WI38 (cell line): ENCODE measurements at regions not wholly inside any gene's neighbourhood (a gene's known extent, or its start where the extent isn't known, plus 50 kb on each side); places are given as distances from the start of the nearest gene placed in this dataset.
"Not testable (repeated sequence)": the region's sequence is repeated elsewhere in the genome, so short reads cannot be mapped to it uniquely, and the experiment has no call there.

Source experiments
- H3K4me3 ChIP-seq: 2 replicates; pipeline ENCODE4 v1.5.1; 2011; ENCODE audit warnings: low read depth, mild to moderate bottlenecking, control low read depth, low read length
- CTCF ChIP-seq: IDR thresholded peaks from 2 replicates; pipeline ENCODE4 v1.5.1; 2012; ENCODE audit warnings: low read depth, mild to moderate bottlenecking, control low read depth, low read length

GRCh38 chr10:85124603-85125051 is 796.2 kb downstream of the CCSER2 start:
- no peak overlapping the region for H3K4me3 ChIP-seq
- TF ChIP-seq CTCF = no peak

GRCh38 chr10:85137253-85137652 is 808.9 kb downstream of the CCSER2 start:
- no peak overlapping the region for H3K4me3 ChIP-seq
- TF ChIP-seq CTCF = no peak

GRCh38 chr10:85138046-85138445 is 809.7 kb downstream of the CCSER2 start:
- H3K4me3 ChIP-seq = no peak overlapping the region
- TF ChIP-seq CTCF = no peak

GRCh38 chr10:85139124-85139523 is 810.7 kb downstream of the CCSER2 start:
- TF ChIP-seq CTCF = no peak
- H3K4me3 ChIP-seq = no peak overlapping the region

- not testable (repeated sequence) for H3K4me3 ChIP-seq
Observed at GRCh38 chr10:85141520-85141919, 813.1 kb downstream of the CCSER2 start.

- TF ChIP-seq CTCF = no peak
Observed at GRCh38 chr10:85145966-85146365, 817.6 kb downstream of the CCSER2 start.

GRCh38 chr10:85147346-85148250 is 819.2 kb downstream of the CCSER2 start:
- TF ChIP-seq CTCF = no peak
- no peak overlapping the region for H3K4me3 ChIP-seq

More at GRCh38 chr10:85145966-85146365, 817.6 kb downstream of the CCSER2 start:
- no peak overlapping the region for H3K4me3 ChIP-seq
